Fibroblast of lung (primary cell): ENCODE measurements at regions not wholly inside any gene's neighbourhood (a gene's known extent, or its start where the extent isn't known, plus 50 kb on each side); places are given as distances from the start of the nearest gene placed in this dataset.
"Not testable (repeated sequence)": the region's sequence is repeated elsewhere in the genome, so short reads cannot be mapped to it uniquely, and the experiment has no call there.

Source experiments
- DNase-seq, 2 donors: peaks; one replicate each; pipeline versions ENCODE4 v3.0.0 to v3.0.0-alpha.2; 2010; ENCODE audit warnings: low read depth in 2 of 2
- H2AFZ ChIP-seq: 2 replicates; pipeline ENCODE4 v1.5.1; 2012; ENCODE audit warnings: low read length, control low read depth, inconsistent platforms
- H3K27ac ChIP-seq: 2 replicates; pipeline ENCODE4 v1.5.1; 2011; ENCODE audit warnings: low read length, control low read depth; ENCODE audit not compliant: insufficient read depth
- H3K27me3 ChIP-seq: 2 replicates; pipeline ENCODE4 v1.5.1; 2011; ENCODE audit warnings: mild to moderate bottlenecking, low read length; ENCODE audit not compliant: control insufficient read depth, insufficient read depth
- H3K36me3 ChIP-seq: 2 replicates; pipeline ENCODE4 v1.5.1; 2011; ENCODE audit warnings: low read length; ENCODE audit not compliant: control insufficient read depth, insufficient read depth
- H3K4me1 ChIP-seq: 2 replicates; pipeline ENCODE4 v1.5.1; 2011; ENCODE audit warnings: low read length; ENCODE audit not compliant: control insufficient read depth, insufficient read depth; ENCODE audit errors: extremely low read depth
- H3K4me2 ChIP-seq: 2 replicates; pipeline ENCODE4 v1.5.1; 2011; ENCODE audit warnings: low read length, control low read depth; ENCODE audit not compliant: insufficient read depth; ENCODE audit errors: extremely low read depth
- H3K4me3 ChIP-seq, 4 experiments: fragments of 200-600 bp in 1 of 4; sonication (generic) in 1 of 4; replicated peaks in 1 of 4; 2 replicates each; pipeline ENCODE4 v1.5.1; 2011 to 2016; ENCODE audit warnings: low read length in 4 of 4, low read depth in 3 of 4, mild to moderate bottlenecking in 3 of 4, control low read depth in 2 of 4, inconsistent platforms in 1 of 4, mixed read lengths in 1 of 4; ENCODE audit not compliant: insufficient read depth in 1 of 4; ENCODE audit errors: control extremely low read depth in 1 of 4
- H3K79me2 ChIP-seq: 2 replicates; pipeline ENCODE4 v1.5.1; 2012; ENCODE audit warnings: mild to moderate bottlenecking, low read length, inconsistent platforms; ENCODE audit not compliant: control insufficient read depth, insufficient read depth
- H3K9ac ChIP-seq: 2 replicates; pipeline ENCODE4 v1.5.1; 2011; ENCODE audit warnings: mild to moderate bottlenecking, low read length, control low read depth; ENCODE audit not compliant: insufficient read depth
- H3K9me3 ChIP-seq: 2 replicates; pipeline ENCODE4 v1.5.1; 2012; ENCODE audit warnings: low read depth, low read length; ENCODE audit not compliant: control insufficient read depth, insufficient read depth
- H4K20me1 ChIP-seq: 2 replicates; pipeline ENCODE4 v1.5.1; 2011; ENCODE audit warnings: low read length; ENCODE audit not compliant: control insufficient read depth, insufficient read depth; ENCODE audit errors: extremely low read depth
- EZH2 ChIP-seq: IDR thresholded peaks from 2 replicates; pipeline ENCODE4 v1.5.1; 2012; ENCODE audit warnings: low read length, control low read depth, mild to moderate bottlenecking; ENCODE audit errors: missing control alignments
- TF ChIP-seq, protein P1 (sequence below), 2 donors: IDR thresholded peaks in 1 of 2; conservative IDR thresholded peaks in 1 of 2; 1 replicate in 1 of 2; 2 replicates in 1 of 2; pipeline ENCODE4 v1.5.1; 2011 to 2012; ENCODE audit warnings: low read length in 2 of 2, control low read depth in 1 of 2, inconsistent platforms in 1 of 2, low read depth in 1 of 2, mild to moderate bottlenecking in 1 of 2

DNA sequence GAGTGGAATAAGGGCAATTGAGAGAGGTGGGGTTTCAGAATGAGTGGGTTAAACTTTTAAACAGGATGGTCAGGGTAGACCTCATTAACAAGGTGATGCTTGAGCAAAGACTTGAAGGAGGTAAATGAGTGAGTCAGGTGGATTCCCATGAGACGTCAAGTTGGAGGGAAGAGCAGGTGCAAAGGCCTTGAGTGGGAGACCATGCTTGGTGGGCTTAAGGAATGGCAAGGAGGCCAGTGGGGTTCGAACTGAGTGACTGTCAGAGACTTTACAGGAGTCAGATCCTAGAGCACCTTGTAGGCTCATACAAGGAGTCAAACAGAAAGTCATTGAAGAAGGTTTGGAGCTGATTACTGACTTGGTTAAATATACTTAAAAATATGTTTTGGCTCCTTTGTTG, 284.1 kb downstream of the CYRIA start:
- H3K79me2 ChIP-seq = no peaks in the 10 kb centered on the region
- no peak overlapping the region for H3K27ac ChIP-seq
- no peak overlapping the region for H3K9ac ChIP-seq
- no peak overlapping the region for H2AFZ ChIP-seq
- H3K4me1 ChIP-seq = no peaks in the 10 kb centered on the region
- H3K4me3 ChIP-seq = no peak overlapping the region
- no peaks in the 10 kb centered on the region for H4K20me1 ChIP-seq
- H3K9me3 ChIP-seq = no peaks in the 10 kb centered on the region
- no peaks in the 10 kb centered on the region for H3K36me3 ChIP-seq
- no peak for DNase-seq
- no peaks in the 10 kb centered on the region for H3K27me3 ChIP-seq
- H3K4me2 ChIP-seq = no peak overlapping the region
- no peak for TF ChIP-seq EZH2
- TF ChIP-seq, protein P1, sequence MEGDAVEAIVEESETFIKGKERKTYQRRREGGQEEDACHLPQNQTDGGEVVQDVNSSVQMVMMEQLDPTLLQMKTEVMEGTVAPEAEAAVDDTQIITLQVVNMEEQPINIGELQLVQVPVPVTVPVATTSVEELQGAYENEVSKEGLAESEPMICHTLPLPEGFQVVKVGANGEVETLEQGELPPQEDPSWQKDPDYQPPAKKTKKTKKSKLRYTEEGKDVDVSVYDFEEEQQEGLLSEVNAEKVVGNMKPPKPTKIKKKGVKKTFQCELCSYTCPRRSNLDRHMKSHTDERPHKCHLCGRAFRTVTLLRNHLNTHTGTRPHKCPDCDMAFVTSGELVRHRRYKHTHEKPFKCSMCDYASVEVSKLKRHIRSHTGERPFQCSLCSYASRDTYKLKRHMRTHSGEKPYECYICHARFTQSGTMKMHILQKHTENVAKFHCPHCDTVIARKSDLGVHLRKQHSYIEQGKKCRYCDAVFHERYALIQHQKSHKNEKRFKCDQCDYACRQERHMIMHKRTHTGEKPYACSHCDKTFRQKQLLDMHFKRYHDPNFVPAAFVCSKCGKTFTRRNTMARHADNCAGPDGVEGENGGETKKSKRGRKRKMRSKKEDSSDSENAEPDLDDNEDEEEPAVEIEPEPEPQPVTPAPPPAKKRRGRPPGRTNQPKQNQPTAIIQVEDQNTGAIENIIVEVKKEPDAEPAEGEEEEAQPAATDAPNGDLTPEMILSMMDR (conservative IDR thresholded peaks at IDR 0.05 in 1 of 2, IDR thresholded peaks at IDR 0.05 in 1 of 2; ENCODE audit: low read depth in 1 of 2, low read length in 2 of 2) = no peak

DNA sequence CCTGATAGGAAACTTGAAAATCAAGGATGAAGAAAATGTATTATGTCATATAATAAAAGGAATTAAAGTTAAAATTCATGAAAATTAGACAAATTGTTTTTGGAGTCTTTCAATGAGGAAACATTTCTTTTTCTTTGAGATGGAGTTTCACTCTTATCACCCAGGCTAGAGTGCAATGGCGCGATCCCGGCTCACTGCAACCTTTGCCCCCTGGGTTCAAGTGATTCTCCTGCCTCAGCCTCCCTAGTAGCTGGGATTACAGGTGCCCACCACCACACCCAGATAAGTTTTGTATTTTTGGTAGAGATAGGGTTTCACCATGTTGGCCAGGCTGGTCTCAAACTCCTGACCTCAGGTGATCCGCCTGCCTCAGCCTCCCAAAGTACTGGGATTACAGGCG, 285.7 kb downstream of the CYRIA start:
- H3K4me3 ChIP-seq, H3K79me2 ChIP-seq, H3K9ac ChIP-seq, H4K20me1 ChIP-seq, H3K4me2 ChIP-seq, H3K9me3 ChIP-seq, H3K36me3 ChIP-seq, H2AFZ ChIP-seq, H3K4me1 ChIP-seq, H3K27me3 ChIP-seq, DNase-seq, H3K27ac ChIP-seq: not testable (repeated sequence)

DNA sequence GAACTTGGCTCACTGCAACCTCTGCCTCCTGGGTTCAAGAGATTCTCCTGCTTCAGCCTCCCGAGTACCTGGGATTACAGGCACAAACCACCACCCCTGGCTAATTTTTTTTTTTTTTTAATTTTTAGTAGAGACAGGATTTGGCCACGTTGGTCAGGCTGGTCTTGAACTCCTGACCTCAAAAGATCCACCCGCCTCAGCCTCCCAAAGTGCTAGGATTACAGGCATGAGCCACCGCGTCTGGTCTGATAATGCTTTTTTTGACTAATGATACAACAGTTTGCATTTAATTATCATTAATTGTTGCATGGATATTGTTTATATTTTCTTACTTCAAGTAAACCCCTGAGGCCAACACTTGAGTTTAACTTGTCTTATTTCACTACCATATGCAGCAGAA, 286.6 kb downstream of the CYRIA start:
- not testable (repeated sequence) for H3K9ac ChIP-seq, H3K4me3 ChIP-seq, H3K4me2 ChIP-seq, H4K20me1 ChIP-seq, H2AFZ ChIP-seq, H3K27ac ChIP-seq, H3K36me3 ChIP-seq, DNase-seq, H3K27me3 ChIP-seq, H3K4me1 ChIP-seq, H3K79me2 ChIP-seq, H3K9me3 ChIP-seq

DNA sequence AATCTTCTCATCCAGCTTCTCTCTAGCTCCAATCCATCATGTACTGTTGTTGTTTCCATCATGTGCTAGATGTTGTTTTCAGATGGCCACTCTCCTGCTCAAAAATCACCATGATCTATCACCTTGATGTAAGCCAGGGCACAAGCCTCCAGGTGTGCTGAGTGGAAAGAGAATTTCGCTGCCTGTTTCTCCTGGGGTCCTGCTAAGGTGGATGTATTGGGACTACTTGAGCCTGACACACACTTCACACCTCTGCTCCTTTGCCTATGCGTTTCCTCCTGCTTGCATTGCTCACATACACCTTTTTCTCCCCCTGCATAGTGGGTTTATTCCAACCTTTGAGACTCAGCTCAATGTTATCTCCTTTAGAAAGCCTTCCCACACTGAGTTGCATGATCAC, 287.6 kb downstream of the CYRIA start:
- H3K4me3 ChIP-seq = no peak overlapping the region
- H3K27ac ChIP-seq = no peak overlapping the region
- no peak overlapping the region for H2AFZ ChIP-seq
- no peaks in the 10 kb centered on the region for H3K36me3 ChIP-seq
- no peak overlapping the region for H3K4me2 ChIP-seq
- no peaks in the 10 kb centered on the region for H3K27me3 ChIP-seq
- TF ChIP-seq EZH2 = no peak
- TF ChIP-seq, protein P1 (conservative IDR thresholded peaks at IDR 0.05 in 1 of 2, IDR thresholded peaks at IDR 0.05 in 1 of 2; ENCODE audit: low read depth in 1 of 2, low read length in 2 of 2) = no peak
- no peaks in the 10 kb centered on the region for H3K79me2 ChIP-seq
- no peak overlapping the region for H3K9ac ChIP-seq
- no peaks in the 10 kb centered on the region for H3K4me1 ChIP-seq
- DNase-seq = no peak
- H3K9me3 ChIP-seq = no peaks in the 10 kb centered on the region
- H4K20me1 ChIP-seq = no peaks in the 10 kb centered on the region
